Fibroblast of the conjunctiva (primary cell): ENCODE measurements at regions not wholly inside any gene's neighbourhood (a gene's known extent, or its start where the extent isn't known, plus 50 kb on each side); places are given as distances from the start of the nearest gene placed in this dataset.
"Not testable (repeated sequence)": the region's sequence is repeated elsewhere in the genome, so short reads cannot be mapped to it uniquely, and the experiment has no call there.

ENCODE experiments used
- DNase-seq: peaks from one replicate; pipeline ENCODE4 v3.0.0-alpha.2; 2010; ENCODE audit warnings: low read depth

DNA sequence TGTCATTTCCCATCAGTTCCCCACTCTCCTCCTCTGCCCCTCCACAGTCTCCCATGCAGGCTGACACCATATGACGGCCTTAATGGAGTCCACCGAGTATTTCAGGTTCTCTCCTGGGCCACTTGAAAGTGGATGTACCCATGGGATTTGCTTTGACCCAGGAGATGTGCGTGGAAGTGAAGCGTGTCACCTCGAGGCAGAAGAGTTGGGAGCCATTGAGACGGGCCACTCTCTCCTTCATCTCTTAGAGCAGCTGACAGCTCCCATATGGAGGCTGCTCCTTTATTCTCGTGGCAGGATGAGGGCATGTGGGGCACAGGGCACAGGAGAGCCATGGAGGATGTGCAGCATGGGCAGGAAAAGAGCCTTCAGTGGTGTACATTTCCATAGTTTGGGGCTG, 144.7 kb upstream of the CRYM start:
- DNase-seq = not testable (repeated sequence)

DNA sequence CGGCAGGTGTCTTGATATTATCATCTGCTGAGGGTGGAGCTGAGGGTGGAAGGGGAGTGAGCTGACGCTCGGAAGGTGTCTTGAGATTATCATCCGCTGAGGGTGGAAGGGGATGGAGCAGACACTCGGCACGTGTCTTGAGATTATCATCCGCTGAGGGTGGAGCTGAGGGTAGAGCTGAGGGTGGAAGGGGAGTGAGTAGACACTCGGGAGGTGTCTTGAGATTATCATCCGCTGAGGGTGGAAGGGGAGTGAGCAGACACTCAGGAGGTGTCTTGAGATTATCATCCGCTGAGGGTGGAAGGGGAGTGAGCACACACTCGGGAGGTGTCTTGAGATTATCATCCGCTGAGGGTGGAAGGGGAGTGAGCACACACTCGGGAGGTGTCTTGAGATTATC, 126.6 kb upstream of the CRYM start:
- DNase-seq = not testable (repeated sequence)

- not testable (repeated sequence) for DNase-seq
Observed at GRCh38 chr16:21397866-21398265, 119.8 kb upstream of the CRYM start.

GRCh38 chr16:21396545-21396944, 118.5 kb upstream of the CRYM start:
- DNase-seq = not testable (repeated sequence)

GRCh38 chr16:21390634-21391033, 112.5 kb upstream of the CRYM start:
- not testable (repeated sequence) for DNase-seq

- DNase-seq = not testable (repeated sequence)
Observed at GRCh38 chr16:21389860-21390259, 111.8 kb upstream of the CRYM start.

DNA sequence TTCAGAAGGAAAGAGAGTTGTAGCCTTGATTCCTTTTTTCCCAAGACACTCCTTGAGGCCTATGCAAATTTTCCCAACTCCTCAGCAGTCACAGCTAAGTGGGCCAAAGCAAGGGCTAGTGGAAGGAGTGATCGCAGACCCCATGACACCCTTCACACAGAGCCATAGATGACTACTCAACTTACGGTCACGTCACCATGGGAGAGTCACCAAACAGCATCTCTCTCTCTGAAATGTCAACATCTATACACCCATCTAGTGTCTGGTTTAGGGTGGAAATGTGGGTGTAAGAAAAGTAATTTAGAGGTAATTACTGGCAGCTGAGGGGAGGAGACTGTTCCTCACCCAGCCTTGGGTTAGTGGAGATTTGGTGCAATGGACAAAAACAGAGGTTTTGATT, 109.7 kb upstream of the CRYM start:
- not testable (repeated sequence) for DNase-seq

GRCh38 chr16:21386201-21386915, 108.3 kb upstream of the CRYM start:
- DNase-seq = not testable (repeated sequence)

- DNase-seq = not testable (repeated sequence)
Observed at GRCh38 chr16:21383682-21384081, 105.6 kb upstream of the CRYM start.

DNA sequence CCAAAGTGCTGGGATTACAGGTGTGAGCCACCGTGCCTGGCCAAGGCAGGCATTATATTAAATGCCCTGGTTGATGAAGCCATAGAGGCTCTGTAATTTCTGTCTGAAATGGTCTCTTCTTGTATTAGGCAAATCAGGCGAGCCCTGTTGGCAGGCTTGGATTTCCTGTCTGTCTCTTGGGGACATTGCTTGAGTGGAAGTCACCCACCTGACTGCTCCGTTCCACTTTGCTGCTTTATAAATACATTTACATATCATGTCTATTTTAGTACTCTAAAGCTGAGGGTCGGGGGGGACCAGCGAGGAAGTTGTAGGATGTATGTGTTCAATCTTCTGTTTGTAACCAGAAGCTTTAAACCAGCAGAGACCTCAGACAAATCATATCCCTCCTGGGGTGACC, 101.6 kb upstream of the CRYM start:
- not testable (repeated sequence) for DNase-seq

GRCh38 chr16:21376196-21376899, 98.3 kb upstream of the CRYM start:
- not testable (repeated sequence) for DNase-seq

DNA sequence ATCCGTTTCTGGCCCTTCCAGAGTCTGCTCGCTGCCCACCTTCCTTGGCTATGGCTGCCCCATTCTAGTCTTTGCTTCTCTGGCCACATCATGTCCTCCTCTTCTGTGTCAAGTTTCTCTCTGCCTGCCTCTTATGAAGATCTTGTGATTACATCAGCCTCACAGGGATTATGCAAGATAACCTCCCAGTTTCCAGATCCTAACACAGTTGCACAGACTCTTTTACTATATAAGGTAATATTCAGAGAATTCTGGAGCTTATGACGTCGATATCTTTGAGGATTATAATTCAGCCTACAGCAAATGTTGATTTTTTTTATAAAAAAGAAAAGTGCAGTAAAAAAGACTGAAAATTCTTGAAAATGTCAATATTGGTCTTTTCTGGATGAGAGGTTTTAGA, 97.2 kb upstream of the CRYM start:
- not testable (repeated sequence) for DNase-seq

DNA sequence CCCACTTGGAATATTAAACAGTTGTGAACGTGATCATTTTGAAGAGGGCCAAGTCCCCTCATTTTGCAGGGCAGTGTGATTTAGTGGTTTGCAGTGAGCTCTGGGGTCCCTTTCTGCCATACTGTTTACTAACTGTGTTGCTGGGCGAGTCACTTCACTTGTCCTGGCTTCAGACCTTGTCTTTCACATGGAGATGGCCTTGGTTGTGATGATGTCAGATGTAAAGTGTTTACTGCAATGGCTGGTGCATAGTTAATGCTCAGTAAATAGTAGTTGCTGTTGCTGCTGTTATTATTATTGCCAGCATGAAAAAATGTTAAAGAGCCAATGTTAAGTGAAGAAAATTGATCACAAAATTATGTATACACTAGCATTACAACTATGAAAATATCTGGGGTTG, 95.4 kb upstream of the CRYM start:
- not testable (repeated sequence) for DNase-seq

- not testable (repeated sequence) for DNase-seq
Observed at GRCh38 chr16:21372862-21373261, 94.8 kb upstream of the CRYM start.

GRCh38 chr16:21372162-21372835, 94.2 kb upstream of the CRYM start:
- not testable (repeated sequence) for DNase-seq

DNA sequence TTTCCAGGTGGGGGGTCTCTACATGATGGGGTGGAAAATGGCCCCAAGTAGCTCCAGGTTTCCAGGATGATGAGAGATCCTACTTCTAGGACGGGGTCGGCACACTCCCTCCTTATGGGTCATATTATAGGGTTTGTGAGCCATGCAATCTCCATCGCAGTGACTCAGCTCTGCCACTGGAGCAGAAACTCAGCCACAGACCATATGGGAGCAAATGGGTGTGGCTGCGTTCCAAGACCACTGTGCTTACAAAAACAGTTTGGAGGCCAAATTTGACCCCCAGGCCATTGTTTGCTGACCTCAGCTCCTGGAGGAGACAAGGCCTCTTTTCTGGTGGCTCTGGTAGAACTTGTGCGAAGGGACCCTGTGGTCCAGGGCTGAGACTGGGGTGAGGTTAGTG, 92.7 kb upstream of the CRYM start:
- peak; percentile 21 for DNase-seq

GRCh38 chr16:21368973-21369942, 91.2 kb upstream of the CRYM start:
- not testable (repeated sequence) for DNase-seq

- DNase-seq = not testable (repeated sequence)
Observed at GRCh38 chr16:21367733-21368421, 89.8 kb upstream of the CRYM start.

DNA sequence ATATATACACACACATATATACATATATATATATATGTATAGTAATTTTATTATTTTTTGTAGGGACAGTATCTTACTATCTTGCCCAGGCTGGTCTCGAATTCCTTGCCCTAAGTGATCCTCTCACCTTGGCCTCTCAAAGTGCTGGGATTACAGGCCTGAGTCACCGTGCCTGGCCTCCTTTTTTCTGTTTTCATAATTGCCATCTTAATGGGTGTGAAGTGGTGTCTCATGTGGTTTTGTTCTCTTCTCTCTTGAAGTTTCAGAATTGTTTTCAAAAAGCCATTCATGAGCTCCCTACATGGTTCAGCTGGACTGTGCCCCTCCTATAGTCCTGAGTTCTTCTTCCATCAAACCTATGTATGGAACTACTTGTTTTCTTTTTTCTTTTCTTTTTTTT, 88.9 kb upstream of the CRYM start:
- not testable (repeated sequence) for DNase-seq

DNA sequence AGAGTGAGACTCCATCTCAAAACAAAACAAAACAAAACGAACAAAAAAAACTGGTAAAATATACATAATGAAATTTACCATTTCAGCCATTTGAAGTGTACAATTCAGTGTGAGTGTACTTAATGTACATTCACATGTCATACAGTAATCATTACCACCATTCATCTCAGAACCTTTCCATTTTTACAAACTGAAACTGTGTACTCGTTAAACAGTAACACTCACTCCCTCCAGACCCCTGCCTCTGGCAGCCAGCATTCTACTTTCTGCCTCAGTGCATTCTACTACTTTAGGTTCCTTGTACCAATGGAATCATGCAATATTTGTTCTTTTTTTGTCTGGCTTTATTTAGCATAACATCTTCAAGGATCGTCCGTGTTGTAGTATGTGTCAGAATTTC, 87.5 kb upstream of the CRYM start:
- DNase-seq = not testable (repeated sequence)
